GM21717 (cell line): ENCODE measurements at regions not wholly inside any gene's neighbourhood (a gene's known extent, or its start where the extent isn't known, plus 50 kb on each side); places are given as distances from the start of the nearest gene placed in this dataset.
A peak's percentile ranks its signal among the peaks of the same experiment; 100 is the strongest.

Source experiments
- ATAC-seq: cut with Tn5 transposase; IDR thresholded peaks from one replicate; pipeline ENCODE4 v1.9.1; 2021; ENCODE audit warnings: mild to moderate bottlenecking, moderate library complexity; ENCODE audit not compliant: unreplicated experiment

DNA sequence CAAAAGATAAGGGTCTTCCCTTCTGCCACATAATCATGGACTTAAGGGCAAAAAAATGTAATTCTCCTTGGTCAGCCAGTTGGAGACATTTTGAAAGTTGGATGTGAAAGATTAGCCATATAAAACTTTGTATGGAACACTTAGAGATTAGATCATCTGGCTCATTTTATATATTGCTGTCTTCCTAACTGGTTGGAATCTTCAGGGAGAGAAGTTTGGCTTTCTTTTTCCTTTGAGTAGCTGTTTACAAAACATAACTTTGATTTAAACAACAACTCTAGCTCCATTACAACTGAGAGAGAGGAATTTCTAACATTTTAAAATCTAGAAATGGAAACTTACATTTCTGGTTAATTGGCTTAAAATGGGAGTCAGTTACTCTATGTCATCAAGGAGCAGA, 132.7 kb downstream of the RDH14 start:
- no peak for ATAC-seq

DNA sequence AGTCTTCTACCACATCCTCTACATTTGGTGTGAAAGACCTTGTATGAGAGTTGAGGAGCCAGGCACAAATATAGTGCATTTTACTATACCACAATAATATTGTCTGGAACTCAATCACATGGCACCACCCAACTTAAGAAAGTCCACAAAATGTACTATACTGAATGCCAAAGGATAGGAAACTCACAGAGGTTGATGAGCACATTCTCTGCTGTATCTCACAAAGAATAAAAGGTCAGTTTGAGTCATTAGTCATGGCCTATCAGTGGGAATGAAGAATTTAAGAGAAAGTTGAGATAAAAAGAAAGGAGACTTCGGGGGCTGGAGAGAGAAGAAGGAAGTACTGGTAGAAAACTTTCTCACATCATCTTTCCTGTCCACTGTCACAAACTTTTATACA, 134.3 kb downstream of the RDH14 start:
- no peak for ATAC-seq

DNA sequence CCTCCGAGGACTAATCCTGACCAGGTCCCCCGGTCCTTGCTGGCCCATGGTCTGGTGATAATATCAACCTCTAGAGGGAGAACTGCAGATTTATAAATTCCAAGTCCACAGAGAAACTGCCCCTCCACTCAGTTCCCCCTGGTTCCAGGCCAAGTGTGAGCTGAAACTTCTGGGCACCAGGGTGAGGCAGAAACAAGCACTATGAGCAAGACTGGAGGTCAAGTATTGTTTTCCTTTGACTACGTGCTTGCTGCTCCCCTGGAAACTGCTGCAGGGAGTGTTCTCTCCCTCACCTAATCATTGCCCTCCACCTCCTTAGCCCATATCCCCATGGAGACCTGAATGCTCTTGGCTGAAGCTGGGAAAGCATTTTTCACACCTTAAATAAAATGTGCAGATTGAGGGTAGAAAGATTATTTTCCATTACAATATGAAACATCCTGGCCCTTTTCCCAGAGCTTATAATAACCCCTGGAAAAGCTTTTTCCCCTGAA, 135.2 kb downstream of the RDH14 start:
- ATAC-seq, result no peak

DNA sequence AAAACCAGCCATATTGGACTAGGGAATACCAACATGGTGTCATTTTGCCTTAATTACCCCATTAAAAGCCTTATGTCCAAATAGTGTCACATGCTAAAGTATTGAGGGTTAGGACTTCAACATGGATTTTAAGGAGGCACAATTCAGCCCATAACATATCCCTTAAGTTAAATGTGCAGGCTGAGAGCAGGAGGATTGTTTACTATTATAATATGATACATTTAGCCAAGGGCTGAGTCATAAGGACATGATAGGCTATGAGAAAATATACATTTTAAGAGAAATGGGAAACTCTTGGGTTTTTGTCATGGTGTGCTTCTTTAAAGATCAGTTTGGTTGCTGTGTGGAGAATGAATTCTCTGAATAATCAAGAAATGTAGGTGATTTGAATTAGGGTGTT, 136.8 kb downstream of the RDH14 start:
- ATAC-seq, result no peak

DNA sequence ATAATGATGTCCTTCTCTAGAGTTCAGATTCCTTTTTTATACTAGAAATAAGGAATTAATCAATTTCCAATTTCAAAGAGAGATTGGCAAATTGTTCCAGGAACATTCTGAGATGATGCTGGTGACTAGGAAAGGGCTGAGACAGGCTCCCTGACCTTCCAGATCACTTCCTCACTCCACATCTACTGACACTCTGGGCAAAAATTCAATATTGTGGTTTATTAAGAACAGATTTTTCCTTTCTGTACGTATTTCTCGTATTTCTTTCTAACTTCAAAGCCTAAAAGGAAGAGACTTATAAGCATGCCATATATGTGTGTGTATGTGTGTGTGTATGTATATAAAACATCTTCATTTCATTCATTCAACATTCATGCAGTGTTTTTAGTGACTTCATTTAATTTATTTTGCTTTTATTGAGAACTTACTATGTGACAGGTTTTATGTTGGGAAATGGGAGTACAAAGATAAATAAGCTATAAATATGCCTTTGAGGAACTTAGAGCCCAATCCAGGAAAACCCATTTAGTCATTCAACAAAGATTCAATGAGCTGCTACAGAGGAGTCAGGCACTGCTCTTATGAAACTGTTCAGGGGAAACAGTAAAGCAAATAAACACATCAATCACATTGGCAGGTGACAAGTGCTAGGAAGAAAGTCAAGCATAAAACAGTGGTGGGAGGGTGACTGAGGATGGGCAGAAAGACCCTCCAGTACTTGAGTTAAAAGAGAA, 137.9 kb downstream of the RDH14 start:
- ATAC-seq, result no peak

DNA sequence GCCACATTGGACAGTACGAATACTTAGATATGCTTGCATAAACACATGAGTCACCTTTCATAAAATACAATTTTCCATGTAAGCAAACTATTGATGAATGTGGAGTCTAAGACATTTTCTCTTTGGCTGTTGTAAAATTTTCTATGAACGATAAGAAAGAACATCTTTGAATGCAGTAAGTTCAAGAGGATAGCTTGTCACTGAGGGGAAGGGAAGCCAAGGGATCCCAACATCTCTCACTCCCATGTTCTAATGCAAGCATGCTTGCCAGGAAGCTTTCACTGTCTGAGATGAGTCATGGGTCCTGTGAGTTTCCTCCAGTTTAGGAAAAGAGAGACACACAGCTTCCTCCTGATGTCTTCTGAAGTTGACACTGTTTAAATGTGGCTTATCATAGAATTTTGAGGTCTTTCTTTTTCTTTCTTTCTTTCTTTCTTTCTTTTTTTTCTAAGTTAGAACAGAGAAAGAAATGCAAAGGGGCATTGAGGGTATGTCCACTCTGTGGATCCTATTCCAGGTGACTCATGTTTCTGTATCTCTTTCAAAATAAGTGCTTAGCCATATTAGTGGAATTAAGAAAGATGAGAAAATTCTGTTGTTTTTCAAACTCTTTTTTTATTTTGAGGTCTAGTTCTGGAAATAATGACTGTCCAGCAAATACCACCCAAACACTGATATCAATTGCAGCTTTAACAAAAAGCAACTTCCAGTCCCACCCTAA, 146.6 kb downstream of the RDH14 start:
- ATAC-seq, result no peak

DNA sequence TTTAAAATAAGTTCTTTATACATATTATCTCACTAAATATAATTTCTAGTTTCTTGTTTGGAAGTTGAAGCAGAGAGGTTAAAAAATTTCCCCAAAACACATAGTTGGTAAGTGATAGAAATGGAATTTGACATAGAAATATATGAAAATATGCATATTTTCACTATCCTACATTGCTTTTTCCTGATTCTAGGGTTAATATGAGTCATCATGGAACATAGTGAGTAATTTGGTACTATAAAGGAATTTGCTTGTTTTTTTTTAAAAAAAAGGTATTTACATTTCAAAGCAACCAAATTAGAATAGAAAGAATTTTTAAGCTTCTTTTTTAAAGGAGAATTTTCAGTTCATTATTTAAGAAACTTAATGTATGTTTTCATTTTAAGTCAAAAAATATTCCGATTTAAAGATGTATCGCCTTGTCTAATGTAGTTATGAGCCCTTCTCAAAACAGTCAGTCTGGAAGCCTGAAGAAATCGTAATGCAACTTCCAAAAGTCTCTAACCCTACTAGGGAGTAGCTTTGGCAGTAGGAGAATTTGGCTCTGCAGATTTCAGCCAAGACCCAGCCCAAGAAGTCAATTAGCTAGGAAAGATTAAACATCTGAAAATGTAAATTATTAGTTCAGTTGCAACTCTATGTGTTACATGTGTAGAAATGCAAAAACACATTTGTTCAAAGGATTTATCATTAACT, 147.3 kb downstream of the RDH14 start:
- no peak for ATAC-seq

DNA sequence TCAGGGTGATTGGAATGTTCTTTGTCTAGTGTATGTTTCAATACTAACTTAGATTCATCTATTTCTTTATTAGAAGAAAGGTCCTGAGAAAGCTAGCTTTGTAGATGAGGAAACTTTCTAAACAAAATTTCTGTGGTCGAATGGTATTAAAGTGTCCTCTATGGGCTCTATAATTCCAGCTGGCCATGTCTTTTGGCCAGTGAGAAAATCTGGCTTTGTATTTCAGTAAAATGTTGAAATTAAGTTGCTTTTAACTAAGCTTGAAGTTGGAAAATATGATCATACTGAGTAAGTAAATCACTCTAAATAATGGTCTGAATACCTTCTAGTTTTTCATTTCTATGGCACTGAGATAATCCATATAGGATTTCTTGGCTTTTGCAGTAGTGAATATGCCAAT, 148.8 kb downstream of the RDH14 start:
- no peak for ATAC-seq

DNA sequence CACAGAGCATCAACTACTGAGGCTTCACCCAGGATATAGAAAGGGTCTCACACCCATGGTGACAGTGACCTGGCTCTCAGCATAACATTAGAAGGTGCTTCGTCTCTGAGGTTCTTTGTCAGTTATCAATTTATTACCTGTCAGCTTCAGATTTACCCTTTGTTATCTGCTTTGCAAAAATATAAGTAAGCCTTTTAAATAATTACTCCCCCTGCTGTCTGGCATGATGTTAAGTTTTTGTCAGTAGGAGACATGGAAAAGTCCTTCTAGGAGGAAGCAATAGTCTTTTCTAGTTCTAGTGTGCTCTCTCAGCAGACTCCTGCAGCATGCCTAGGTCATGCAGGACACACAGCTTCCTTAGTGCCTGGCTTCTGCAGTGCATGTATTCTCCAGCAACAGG, 149.9 kb downstream of the RDH14 start:
- ATAC-seq, result no peak

DNA sequence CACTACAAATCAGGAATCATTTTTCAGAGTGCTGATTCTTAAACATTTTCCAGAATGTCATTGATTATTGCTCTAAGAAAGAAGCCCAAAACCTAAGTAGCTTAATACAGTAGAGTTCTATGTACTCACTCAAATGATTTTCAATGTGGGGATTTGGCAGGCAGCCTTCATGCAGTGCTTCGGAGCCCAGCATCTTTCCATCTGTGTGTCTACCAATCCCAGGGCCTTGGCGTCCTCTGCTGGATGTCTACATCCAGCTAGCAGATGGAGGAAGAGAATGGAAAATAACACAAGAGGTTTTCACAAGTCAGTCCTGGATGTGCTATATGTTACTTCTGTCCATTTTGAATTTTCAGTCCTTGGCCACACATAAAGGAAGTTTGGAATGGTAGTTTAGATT, 151.8 kb downstream of the RDH14 start:
- no peak for ATAC-seq

DNA sequence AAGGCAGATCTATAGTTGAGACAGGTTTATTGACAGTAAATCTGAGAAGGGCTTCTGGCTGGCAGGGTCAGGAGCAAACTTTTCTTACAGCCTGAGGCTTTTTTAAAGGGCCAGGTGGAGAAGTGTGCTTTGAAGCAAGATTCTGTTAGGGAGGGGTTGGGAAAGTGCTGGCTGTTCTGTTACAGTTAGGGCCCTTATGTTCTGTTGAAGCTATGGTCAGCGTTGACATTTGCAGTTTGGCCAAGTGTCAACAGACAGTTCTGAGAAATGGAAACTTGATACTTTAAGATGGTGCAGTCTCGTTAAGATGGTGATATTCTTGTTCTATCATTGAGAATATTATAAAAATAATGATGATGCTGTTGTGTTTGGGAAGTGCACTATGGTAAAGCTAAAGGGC, 154.2 kb downstream of the RDH14 start:
- no peak for ATAC-seq

DNA sequence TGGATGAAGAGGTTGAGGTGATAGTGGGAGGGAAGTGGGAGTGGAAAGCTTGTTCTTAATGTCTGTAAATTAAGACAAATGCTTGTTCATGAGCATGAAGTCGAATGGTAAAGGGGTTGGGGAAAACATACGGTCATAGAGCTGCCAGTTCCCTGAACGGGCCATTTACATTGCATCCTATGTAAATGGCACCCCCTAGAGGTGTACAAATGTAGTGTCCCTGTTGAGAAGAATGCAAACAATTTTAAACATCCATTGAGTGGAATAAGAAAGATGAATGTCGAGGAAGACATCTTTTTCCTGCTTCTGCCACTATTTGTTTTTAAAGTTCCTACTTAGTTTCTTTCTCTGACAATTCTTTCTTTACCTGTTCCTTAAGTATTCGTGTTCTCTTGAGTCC, 155.7 kb downstream of the RDH14 start:
- ATAC-seq, result no peak

DNA sequence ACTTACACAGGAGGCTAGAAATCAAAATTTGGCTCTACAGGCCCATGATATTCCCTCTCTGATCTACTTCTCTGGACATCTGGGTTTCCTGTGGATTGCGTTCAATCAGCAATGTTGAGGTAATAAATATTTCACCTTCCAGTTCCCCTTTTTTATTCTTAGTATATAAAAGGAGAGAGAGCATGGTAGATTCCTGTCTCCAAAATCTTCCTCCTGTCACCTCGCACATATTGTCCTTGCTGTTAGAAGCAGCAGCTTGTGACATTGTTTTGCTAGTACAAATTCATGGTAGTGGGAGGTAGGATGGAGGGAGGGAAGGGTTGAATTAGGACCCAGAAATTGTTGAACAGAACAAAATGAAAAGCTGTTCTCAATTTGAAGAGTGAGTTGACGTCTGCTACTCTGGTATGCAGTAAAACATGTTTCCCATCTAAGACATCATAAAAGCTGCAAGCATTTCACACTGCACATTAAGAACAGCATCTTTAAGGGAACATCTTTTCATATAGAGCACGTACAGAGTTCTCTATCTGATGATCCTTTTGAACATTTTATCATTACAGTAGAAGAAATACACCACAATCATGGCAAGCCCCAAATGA, 156.4 kb downstream of the RDH14 start:
- no peak for ATAC-seq

DNA sequence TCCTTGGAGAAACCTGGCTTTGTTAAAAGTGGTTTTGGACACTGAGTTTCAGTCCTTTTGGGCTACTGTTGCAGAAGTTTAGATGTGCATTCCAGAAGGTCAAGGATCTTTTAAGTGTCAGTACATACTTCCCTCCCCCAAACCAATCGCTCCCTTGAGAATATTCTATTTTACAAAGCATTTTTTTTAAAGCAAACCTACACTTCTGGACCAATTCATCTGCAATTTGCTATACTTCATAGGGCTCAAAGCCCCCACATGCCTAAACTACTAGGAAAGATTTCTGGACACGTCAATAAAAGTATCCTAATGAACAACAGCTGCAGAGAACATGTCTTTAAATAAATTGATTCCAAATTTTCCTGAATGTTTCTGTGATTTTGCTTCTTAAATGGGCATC, 157.6 kb downstream of the RDH14 start:
- no peak for ATAC-seq

DNA sequence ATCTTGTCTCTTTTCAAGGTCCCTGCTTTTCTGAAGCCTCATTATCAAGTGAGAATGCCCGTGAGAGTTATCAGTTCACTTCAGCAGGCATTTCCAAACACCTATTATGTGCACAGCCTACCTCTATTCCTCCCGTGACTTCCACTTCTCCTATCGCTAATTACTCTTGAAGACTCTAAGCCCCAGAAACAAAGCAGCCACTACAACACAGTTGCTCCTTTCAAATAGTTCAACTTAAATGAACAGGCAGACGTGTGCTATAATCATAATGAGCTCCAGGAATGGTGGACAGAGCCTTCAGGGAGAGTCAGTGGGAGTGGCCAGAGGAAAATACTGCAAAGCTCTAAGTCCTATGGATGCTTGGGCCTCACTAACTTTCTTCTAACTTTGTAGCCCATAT, 159.0 kb downstream of the RDH14 start:
- no peak for ATAC-seq

DNA sequence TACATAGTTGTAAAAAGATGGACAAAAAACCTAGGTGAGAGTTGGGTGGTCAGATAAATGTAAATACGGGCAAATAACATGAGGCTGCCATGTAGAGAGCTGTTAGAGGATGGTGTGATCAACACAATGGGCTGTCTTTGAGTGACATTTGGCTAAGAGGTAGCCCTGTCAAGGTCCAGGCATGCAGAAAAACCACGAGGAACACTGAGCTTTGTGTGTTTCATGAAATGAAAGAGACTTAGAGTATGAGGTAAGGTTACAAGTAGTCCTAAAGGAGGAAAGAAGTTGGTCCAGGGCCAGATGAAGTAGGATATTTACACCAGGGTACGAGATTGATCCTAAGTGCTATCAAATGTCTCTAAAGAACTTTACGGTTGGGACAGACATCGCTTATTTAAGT, 160.9 kb downstream of the RDH14 start:
- no peak for ATAC-seq

DNA sequence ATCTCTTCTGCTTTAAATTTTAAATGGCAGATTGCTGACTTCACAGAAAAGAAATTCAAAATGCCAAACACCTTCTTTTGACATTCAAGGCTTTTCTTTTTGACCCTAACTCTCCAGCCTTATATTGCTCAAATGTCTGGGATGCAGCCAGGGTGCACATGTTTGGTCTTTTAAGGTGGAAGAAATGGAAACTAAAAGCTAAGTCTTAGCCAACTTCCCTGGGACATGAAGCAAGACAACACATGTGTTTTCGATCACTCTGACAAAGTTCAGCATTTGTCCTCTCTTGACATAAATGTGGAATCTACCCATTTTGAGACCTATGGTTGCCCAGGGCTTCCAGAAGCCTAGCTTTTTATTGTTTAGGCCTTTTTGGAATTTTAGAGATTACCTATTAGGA, 161.6 kb downstream of the RDH14 start:
- no peak for ATAC-seq

DNA sequence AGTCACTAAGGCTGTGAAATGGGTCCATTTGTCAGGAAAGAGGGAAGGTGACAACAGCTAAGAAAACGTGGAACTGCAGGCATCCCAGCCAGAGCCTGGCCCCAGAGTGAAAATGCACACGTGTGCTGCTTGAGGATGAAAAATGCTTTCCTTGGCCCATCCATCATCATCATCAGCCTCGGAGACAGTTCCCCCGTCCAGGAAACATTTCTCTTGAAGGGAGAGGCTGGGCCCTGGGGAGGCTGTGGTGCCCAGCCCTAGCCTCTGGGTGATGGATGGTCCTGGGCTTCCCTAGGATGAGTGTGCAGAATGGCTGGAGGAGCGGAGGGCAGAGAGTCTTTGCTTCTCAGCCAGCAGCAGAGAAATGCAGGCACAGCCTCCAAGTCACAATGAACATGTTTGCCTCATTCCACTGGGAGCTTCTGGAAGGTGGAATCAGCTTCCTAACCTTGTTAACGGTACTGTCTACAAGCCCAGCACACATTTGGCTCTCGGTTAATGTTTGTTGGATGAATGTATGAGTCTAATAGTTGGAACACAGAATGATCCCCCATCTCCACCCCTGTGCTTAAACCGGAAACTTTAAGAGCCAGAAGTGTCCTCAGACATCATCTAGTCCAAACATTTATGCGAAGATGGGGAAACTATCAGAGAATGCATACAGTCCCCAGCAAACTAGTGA, 164.0 kb downstream of the RDH14 start:
- ATAC-seq, result no peak

DNA sequence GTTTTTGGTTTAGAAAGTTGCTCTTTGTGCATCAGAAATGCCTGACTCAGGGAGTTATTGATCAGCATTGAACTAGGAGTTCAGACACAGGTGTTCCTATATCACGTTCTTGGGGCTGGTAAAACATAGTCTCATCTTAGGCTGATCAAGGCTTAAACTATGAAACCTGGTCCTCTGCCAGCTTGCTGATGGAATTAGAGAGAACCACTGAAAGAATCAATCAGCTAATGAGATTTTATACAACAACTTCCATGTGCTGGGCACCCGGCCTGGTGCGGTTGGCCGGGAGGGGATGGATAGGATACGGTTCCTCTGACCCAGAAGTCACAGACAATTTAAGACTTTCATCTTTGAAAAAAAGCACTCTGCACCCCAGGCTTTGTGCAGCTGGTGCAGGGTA, 164.9 kb downstream of the RDH14 start:
- no peak for ATAC-seq

DNA sequence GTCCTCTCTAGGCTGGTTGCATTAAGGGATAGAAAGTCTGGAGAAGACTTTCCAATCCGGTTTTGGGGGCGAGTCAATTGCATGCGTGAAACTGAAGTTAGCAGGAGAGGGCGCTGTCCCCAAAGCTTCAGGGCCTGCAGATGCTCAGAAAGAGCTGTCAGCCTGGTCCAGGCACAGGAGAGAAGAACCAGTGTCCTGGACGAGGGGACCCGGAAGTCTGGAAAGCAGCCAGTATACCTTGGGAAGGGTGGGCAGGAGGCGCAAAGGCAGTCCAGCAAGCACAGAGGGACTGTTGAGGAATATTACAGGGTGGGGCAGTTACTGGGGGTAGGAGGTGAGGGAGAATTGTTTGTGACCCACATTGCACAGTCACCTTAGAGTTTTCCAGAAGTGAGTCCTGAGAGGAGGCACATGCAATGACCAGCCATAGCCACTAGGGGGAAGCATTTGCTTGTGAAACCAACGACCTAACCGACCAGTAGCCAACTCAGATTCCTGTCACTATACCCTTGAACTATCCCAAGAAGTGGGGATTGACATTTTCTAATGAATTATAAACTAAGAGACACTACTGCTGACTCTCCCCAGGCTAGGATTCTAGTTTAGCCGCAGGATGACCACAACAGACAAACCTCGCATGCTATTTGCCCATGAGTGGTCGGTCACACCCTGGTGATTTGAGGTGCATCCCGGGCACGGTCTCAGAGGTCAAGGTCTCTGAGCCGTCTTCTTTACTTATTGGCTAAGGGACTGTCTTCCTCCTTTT, 172.8 kb downstream of the RDH14 start:
- peak; percentile 92 for ATAC-seq
